GM06990 (cell line): ENCODE measurements at regions not wholly inside any gene's neighbourhood (a gene's known extent, or its start where the extent isn't known, plus 50 kb on each side); places are given as distances from the start of the nearest gene placed in this dataset.
"Not testable (repeated sequence)": the region's sequence is repeated elsewhere in the genome, so short reads cannot be mapped to it uniquely, and the experiment has no call there.

ENCODE experiments used
- DNase-seq: peaks from one replicate; pipeline ENCODE4 v3.0.0-alpha.2; 2011; ENCODE audit not compliant: insufficient read length; ENCODE audit errors: extremely low read depth
- H3K27me3 ChIP-seq: replicated peaks from 2 replicates; pipeline ENCODE4 v1.6.0; 2011; ENCODE audit warnings: low read length; ENCODE audit not compliant: control insufficient read depth, insufficient read depth
- H3K36me3 ChIP-seq: 2 replicates; pipeline ENCODE4 v1.5.1; 2011; ENCODE audit warnings: low read length; ENCODE audit not compliant: control insufficient read depth, insufficient read depth
- H3K4me3 ChIP-seq: replicated peaks from 2 replicates; pipeline ENCODE4 v1.5.1; 2011; ENCODE audit warnings: low read depth, mild to moderate bottlenecking, control low read depth, low read length
- TF ChIP-seq, protein P1 (sequence below): IDR thresholded peaks from 2 replicates; pipeline ENCODE4 v1.5.1; 2011; ENCODE audit warnings: low read length, control low read depth, mild to moderate bottlenecking, inconsistent platforms; ENCODE audit not compliant: insufficient read depth, poor library complexity, severe bottlenecking

DNA sequence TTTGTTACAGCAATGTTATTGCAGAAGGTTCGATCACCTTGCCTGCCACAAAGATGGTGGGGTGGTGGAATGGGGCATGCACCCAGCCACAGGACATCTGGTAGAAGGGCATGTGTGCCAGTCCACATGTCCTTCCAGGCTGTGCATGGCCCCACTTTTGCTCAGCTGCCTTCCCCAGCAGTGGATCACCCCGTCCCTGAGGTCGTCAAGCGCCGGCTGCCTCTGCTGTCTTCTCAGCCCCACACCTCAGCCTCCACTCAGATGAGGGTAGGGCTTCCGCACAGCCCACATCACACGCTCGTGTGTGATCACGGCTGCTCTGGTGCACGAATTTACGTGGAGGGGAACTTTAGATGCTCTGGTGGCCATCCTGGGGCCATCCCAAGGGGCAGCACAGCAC lies 109.5 kb upstream of the PMEPA1 start:
- H3K36me3 ChIP-seq = no peaks in the 10 kb centered on the region
- TF ChIP-seq, protein P1, sequence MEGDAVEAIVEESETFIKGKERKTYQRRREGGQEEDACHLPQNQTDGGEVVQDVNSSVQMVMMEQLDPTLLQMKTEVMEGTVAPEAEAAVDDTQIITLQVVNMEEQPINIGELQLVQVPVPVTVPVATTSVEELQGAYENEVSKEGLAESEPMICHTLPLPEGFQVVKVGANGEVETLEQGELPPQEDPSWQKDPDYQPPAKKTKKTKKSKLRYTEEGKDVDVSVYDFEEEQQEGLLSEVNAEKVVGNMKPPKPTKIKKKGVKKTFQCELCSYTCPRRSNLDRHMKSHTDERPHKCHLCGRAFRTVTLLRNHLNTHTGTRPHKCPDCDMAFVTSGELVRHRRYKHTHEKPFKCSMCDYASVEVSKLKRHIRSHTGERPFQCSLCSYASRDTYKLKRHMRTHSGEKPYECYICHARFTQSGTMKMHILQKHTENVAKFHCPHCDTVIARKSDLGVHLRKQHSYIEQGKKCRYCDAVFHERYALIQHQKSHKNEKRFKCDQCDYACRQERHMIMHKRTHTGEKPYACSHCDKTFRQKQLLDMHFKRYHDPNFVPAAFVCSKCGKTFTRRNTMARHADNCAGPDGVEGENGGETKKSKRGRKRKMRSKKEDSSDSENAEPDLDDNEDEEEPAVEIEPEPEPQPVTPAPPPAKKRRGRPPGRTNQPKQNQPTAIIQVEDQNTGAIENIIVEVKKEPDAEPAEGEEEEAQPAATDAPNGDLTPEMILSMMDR = no peak
- H3K27me3 ChIP-seq = peaks cover 3% of the 10 kb centered on the region
- DNase-seq = no peak
- no peak overlapping the region for H3K4me3 ChIP-seq

DNA sequence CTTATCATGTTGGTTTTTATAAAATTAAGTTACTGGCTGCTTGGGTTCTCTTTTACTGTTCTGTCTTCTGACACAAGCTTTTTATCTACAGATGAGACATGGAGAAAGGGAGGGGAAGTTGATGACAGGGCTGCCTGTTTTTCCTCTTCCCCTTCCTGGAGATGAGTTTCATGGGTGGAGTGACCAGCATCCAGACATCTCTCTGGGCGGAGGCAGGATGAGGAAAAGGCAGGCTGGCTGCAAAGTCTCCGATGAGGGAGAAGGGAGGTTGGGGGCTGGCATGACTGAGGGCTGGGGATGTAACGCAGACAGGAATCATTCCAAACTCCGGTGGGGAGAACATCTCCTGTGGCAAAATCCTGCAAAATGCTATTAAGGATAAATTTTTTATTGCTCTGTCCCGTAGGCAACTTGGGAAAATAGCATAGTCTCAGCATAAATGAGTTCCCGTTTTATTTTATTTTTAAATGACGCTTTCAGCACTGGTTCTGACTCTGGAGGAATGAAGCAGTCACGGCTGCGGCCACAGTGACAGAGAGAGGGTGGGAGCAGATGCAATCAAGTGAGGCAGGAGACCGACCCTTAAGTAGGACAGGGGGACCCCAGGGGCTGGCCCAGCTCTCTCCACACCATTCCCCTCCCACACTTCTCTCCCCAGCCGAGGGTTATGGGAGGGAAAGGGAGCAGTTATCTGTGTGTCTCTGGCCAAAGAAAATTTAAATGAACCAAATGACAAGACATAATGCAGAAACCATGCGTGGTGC lies 108.8 kb upstream of the PMEPA1 start:
- H3K4me3 ChIP-seq = no peak overlapping the region
- DNase-seq = no peak
- peaks cover 3% of the 10 kb centered on the region for H3K27me3 ChIP-seq
- no peaks in the 10 kb centered on the region for H3K36me3 ChIP-seq
- TF ChIP-seq, protein P1 = no peak

DNA sequence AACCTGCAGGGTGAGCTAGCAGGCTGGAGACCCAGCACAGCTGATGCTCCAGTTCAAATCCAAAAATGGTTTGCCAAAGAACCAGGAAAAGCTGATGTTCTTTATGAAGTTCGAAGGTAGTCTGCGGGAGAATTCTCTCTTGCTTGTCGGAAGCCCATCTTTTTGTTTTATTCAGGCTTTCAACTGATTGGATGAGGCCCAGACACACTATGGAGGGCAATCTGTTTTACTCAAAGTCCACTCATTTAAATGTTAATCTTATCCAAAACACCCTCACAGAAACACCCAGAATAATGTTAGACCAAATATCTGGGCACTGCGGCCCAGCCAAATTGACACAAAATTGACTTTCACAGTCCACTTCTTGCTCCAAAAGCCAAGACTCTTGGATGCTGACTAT lies 105.6 kb upstream of the PMEPA1 start:
- TF ChIP-seq, protein P1 = no peak
- Histone ChIP-seq H3K4me3 (no peak overlapping the region), H3K27me3 (peaks cover 3% of the 10 kb centered on the region), H3K36me3 (no peaks in the 10 kb centered on the region)
- no peak for DNase-seq

DNA sequence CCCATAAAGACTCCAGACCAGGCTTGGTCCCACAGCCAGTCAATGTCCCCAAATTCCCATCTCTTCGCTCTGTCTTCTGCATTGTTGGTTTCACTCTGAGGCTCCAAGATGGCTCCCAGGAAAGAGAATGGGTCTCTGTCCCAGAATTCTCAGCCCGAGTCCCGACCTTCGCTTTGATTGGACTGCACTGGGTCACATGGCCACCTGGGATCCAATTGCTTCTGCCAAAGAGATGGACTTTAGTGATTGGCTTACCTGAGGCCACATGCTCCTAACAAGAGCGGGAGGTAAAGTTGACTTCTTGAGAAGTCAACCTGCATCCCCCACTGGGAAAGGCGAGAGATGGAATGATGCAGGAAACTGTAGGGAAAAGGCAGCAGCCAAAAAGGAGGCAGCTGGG lies 104.7 kb upstream of the PMEPA1 start:
- Histone ChIP-seq H3K4me3 (no peak overlapping the region), H3K27me3 (no peaks in the 10 kb centered on the region; the same call in none of the 2 replicates), H3K36me3 (no peaks in the 10 kb centered on the region)
- TF ChIP-seq, protein P1 = no peak
- DNase-seq = no peak

DNA sequence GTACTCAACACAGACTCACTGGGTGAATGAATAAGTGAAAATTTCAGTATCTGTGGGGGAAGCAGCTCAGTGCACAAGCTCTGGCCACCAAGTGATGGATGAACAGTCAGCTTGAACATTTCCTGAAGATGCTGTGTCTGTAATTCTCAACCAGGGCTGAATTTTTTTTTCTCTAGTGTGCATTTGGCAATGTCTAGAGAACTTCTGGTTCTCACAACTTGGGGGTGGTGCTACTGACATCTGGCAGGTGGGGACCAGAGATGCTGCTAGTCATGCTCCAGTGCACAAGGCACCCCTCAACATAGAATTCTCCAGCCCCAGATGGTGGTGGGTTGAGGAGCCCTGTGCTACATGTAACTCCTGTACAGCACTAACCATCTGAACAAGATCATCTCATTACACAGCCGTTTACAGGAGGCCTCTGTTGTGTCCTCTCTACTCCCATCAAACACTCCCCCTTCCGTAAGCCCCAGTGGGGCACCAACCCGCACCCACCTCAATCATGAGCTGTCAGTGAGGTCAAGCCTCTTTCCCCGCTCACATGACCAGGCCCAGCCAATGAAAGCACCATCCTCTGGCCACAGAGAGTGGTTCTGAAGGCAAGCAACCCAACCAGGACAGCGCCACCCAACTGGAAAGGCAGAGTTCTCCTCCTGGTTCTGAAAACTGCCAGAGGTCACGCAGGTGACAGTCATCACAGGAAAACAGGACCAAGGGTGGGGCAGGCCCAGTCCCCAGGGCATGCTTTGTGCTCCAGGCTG lies 103.9 kb upstream of the PMEPA1 start:
- no peaks in the 10 kb centered on the region; the same call in none of the 2 replicates for H3K27me3 ChIP-seq
- no peaks in the 10 kb centered on the region for H3K36me3 ChIP-seq
- no peak overlapping the region for H3K4me3 ChIP-seq
- no peak for DNase-seq
- TF ChIP-seq, protein P1 = no peak

DNA sequence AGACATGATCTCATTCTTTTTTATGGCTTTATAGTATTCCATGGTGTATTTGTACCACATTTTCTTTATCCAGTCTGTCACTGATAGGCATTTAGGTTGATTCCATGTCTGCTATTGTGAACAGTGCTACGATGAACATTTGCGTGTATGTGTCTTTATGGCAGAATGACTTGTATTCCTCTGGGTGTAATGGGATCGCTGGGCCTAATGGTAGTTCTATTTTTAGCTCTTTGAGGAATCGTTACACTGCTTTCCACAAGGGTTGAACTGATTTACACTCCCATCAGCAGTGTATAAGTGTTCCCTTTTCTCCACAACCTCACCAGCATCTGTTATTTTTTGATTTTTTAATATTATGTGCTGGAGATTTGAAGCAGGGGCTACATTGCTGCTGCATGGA lies 102.8 kb upstream of the PMEPA1 start:
- not testable (repeated sequence) for H3K4me3 ChIP-seq, H3K27me3 ChIP-seq, DNase-seq, H3K36me3 ChIP-seq
